HepG2 (cell line): ENCODE measurements at regions not wholly inside any gene's neighbourhood (a gene's known extent, or its start where the extent isn't known, plus 50 kb on each side); places are given as distances from the start of the nearest gene placed in this dataset.
A peak's percentile ranks its signal among the peaks of the same experiment; 100 is the strongest.

Experiments used
- ETS1 ChIP-seq: sonication (generic); formaldehyde crosslinking; IDR thresholded peaks from 2 replicates; pipeline ENCODE4 v1.4.0; 2020; ENCODE audit warnings: missing genetic modification reagents
- MAZ ChIP-seq, 2 experiments: sonication (generic) in 1 of 2; formaldehyde crosslinking in 1 of 2; IDR thresholded peaks; 2 replicates each; pipeline versions ENCODE4 v1.5.0 to v1.6.1; 2012 to 2020; ENCODE audit warnings: low read depth in 2 of 2, mild to moderate bottlenecking in 2 of 2, borderline replicate concordance in 1 of 2, improper control_type of control experiment in 1 of 2, low read length in 1 of 2, missing genetic modification reagents in 1 of 2, moderate library complexity in 1 of 2
- MED13 ChIP-seq: sonication (generic); formaldehyde crosslinking; IDR thresholded peaks from 2 replicates; pipeline ENCODE4 v1.5.0; 2020; ENCODE audit warnings: missing genetic modification reagents
- PHB2 ChIP-seq: fragments of 450-650 bp; IDR thresholded peaks from 2 replicates; pipeline ENCODE4 v1.6.1; 2018; ENCODE audit not compliant: partially characterized antibody
- RAD21 ChIP-seq: fragments of 450-650 bp; formaldehyde crosslinking; IDR thresholded peaks from 2 replicates; pipeline ENCODE4 v1.5.0; 2020; ENCODE audit warnings: mild to moderate bottlenecking
- RFX1 ChIP-seq: fragments of 450-650 bp; IDR thresholded peaks from 2 replicates; pipeline ENCODE4 v1.6.1; 2017
- SKIL ChIP-seq: sonication (generic); formaldehyde crosslinking; IDR thresholded peaks from 2 replicates; pipeline ENCODE4 v1.8.0; 2022; ENCODE audit warnings: missing genetic modification reagents, mild to moderate bottlenecking, moderate library complexity, borderline replicate concordance
- SMC3 ChIP-seq: IDR thresholded peaks from 2 replicates; pipeline ENCODE4 v1.6.1; 2011; ENCODE audit warnings: low read length, improper control_type of control experiment
- SMYD3 ChIP-seq: sonication (generic); formaldehyde crosslinking; IDR thresholded peaks from 2 replicates; pipeline ENCODE4 v1.8.1; 2023; ENCODE audit warnings: mild to moderate bottlenecking, missing genetic modification reagents
- STAG1 ChIP-seq: sonication (generic); formaldehyde crosslinking; IDR thresholded peaks from 2 replicates; pipeline ENCODE4 v1.4.0; 2020; ENCODE audit warnings: missing genetic modification reagents
- TCF7 ChIP-seq: sonication (generic); IDR thresholded peaks from 2 replicates; pipeline ENCODE4 v1.6.1; 2016; ENCODE audit warnings: antibody characterized with exemption, low read depth
- ZBTB25 ChIP-seq: IDR thresholded peaks from 2 replicates; pipeline ENCODE4 v1.6.1; 2018; ENCODE audit warnings: missing genetic modification reagents
- ZBTB42 ChIP-seq: sonication (generic); formaldehyde crosslinking; IDR thresholded peaks from 2 replicates; pipeline ENCODE4 v1.5.0; 2020; ENCODE audit warnings: mild to moderate bottlenecking, missing genetic modification reagents
- ZBTB43 ChIP-seq: sonication (generic); formaldehyde crosslinking; conservative IDR thresholded peaks from 2 replicates; pipeline ENCODE4 v1.4.0; 2020; ENCODE audit warnings: missing genetic modification reagents
- ZNF136 ChIP-seq: sonication (generic); formaldehyde crosslinking; IDR thresholded peaks from 2 replicates; pipeline ENCODE4 v1.8.1; 2022; ENCODE audit warnings: low read depth, mild to moderate bottlenecking, moderate library complexity, missing genetic modification reagents
- ZNF253 ChIP-seq: sonication (generic); formaldehyde crosslinking; IDR thresholded peaks from 2 replicates; pipeline ENCODE4 v1.8.0; 2022; ENCODE audit warnings: mild to moderate bottlenecking, missing genetic modification reagents, borderline replicate concordance
- ZNF383 ChIP-seq: sonication (generic); formaldehyde crosslinking; IDR thresholded peaks from 2 replicates; pipeline ENCODE4 v1.4.0; 2020; ENCODE audit warnings: missing genetic modification reagents, mild to moderate bottlenecking, borderline replicate concordance
- ZNF678 ChIP-seq: sonication (generic); formaldehyde crosslinking; IDR thresholded peaks from 2 replicates; pipeline ENCODE4 v1.4.0; 2020; ENCODE audit warnings: mild to moderate bottlenecking, missing genetic modification reagents
- ZNF770 ChIP-seq: sonication (generic); formaldehyde crosslinking; IDR thresholded peaks from 2 replicates; pipeline ENCODE4 v1.5.0; 2020; ENCODE audit warnings: mild to moderate bottlenecking, missing genetic modification reagents
- ZSCAN22 ChIP-seq: sonication (generic); formaldehyde crosslinking; IDR thresholded peaks from 2 replicates; pipeline ENCODE4 v1.4.0; 2020; ENCODE audit warnings: mild to moderate bottlenecking, missing genetic modification reagents

GRCh38 chr4:129362691-129363274 is 266.8 kb downstream of the C4orf33 start (continued):
- 0 out of 2 replicates have a peak, but pooled peaks have one; percentile 16 for TF ChIP-seq RAD21 (CRISPR knock-in tag)
- TF ChIP-seq ZNF136 (CRISPR knock-in tag), result no peak
- TF ChIP-seq SMYD3, result no peak
- no peak for TF ChIP-seq ZNF678 (CRISPR knock-in tag)
- no peak for TF ChIP-seq ZNF770 (CRISPR knock-in tag)
- no peak for TF ChIP-seq ZBTB42 (CRISPR knock-in tag)
- no peak for TF ChIP-seq ETS1
- no peak for TF ChIP-seq RFX1
- TF ChIP-seq SKIL, result no peak
- no peak for TF ChIP-seq ZBTB25
- TF ChIP-seq MED13 (CRISPR knock-in tag), result no peak
- no peak for TF ChIP-seq ZBTB43
- no peak for TF ChIP-seq MAZ (IDR thresholded peaks at IDR 0.05; ENCODE audit: borderline replicate concordance, low read depth, low read length)
- no peak for TF ChIP-seq MAZ (CRISPR knock-in tag; IDR thresholded peaks at IDR 0.05; ENCODE audit: low read depth)
- TF ChIP-seq STAG1 (CRISPR knock-in tag), result peak; percentile 85
- TF ChIP-seq ZNF253 (CRISPR knock-in tag), result no peak
- no peak for TF ChIP-seq ZNF383 (CRISPR knock-in tag)
- no peak for TF ChIP-seq PHB2
- TF ChIP-seq ZSCAN22, result no peak
- no peak for TF ChIP-seq TCF7
- TF ChIP-seq SMC3, result peak; percentile 57; the same call in 1 of the 2 replicates
